ENCODE measurements at regions not wholly inside any gene's neighbourhood (a gene's known extent, or its start where the extent isn't known, plus 50 kb on each side); places are given as distances from the start of the nearest gene placed in this dataset.
A peak's percentile ranks its signal among the peaks of the same experiment; 100 is the strongest.
"Not testable (repeated sequence)": the region's sequence is repeated elsewhere in the genome, so short reads cannot be mapped to it uniquely, and the experiment has no call there.

GRCh38 chr5:24145806-24146205 lies 499.0 kb downstream of the CDH10 start:
- DNase-seq = no peak

DNA sequence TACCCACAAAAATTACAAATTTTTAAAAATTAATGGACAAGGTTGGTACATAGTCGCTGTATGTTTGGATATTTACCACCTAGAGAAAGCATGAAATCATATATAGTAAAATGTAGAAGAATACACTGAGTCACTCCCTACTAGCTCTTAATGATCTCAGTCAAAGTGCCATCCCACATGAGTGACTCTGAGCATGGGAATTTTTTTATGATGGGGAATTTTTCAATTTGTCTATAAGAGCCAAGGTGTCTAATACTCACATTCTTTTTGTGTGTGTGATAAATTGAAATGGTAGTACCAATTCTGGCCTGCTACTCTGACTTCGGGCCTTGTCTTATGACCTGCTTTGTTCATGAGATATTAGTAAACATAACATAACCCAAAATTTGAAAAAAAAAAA lies 483.2 kb downstream of the CDH10 start:
- no peak for DNase-seq

DNA sequence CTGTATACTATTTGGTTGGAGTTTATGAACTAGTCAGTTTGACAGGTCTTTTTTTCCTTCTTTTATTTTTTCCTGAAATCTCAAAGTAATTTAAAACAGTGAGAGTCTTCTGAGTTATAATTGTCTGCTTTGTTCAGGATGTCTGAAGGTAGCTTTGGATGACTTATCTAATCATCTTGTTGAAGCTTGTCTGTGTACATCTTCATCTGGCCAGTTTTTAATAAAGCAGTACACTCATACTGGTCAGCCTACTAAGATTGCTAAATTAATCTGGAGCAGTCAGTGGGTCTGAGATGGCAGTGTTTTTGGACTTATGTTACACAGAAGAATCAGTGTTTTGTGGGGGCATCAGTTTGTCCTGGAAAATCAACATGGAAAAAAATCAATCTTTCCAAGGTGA lies 482.4 kb downstream of the CDH10 start:
- no peak for DNase-seq

DNA sequence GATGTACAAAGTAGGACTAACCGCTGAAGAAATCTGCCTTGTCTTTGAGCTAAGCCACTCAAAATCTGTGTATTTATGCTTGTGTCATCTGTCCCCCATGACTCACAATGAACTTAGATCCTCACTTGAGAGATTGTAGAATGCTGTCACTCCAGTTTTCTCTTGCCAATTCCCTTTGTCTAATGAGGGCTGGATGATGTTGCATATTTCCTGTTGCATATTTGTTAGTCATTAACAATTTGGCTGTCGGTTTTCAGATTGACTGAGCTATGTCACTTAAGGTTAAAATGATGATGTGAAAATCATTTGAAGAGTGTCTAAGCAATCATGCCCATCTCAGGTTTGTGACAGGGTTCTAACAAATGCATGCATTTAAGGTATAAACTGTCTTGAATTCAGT lies 481.7 kb downstream of the CDH10 start:
- no peak for DNase-seq

GRCh38 chr5:24167806-24168205 lies 477.0 kb downstream of the CDH10 start:
- no peak for DNase-seq

- DNase-seq = no peak
Observed at GRCh38 chr5:24170026-24170425, 474.8 kb downstream of the CDH10 start.

DNA sequence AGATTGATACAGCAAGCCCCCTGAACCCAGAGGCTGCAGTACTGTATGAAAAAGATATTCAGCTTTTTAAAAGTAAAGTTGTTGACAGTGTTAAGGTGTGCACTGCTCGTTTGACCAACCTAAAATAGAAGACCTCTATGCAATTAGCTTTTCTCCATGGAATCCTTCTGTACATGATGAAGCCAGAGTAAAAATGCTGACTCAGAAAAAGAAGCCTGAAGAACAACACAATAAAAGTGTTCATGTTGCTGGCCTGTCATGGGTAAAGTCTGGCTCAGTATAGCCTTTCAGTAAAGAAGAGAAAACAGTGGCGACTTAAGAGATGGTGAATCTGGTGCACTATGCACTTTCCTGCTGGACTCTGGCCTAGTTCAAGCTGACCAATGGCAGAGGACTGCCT lies 473.8 kb downstream of the CDH10 start:
- DNase-seq = not testable (repeated sequence)

DNA sequence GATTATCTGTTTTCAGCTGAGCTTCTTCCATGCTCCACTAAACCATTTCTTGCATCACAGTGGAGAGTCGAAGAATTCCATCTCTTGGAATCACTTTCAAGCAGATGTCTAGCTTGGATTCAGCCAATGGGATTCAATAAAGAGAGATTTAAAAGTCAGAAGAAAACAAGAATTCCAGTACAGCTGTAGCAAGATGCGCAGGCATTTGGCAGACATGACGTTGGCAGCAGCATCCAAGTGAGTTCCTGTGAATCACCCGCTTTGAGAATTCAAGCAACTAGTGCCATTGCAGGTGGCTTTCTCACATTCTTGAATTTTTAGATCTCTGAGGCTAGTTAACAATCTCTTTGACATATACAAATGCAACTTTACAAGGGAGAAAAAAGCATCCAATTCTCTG lies 467.0 kb downstream of the CDH10 start:
- DNase-seq = no peak

- no peak for DNase-seq
Observed at GRCh38 chr5:24183981-24184380, 460.8 kb downstream of the CDH10 start.

DNA sequence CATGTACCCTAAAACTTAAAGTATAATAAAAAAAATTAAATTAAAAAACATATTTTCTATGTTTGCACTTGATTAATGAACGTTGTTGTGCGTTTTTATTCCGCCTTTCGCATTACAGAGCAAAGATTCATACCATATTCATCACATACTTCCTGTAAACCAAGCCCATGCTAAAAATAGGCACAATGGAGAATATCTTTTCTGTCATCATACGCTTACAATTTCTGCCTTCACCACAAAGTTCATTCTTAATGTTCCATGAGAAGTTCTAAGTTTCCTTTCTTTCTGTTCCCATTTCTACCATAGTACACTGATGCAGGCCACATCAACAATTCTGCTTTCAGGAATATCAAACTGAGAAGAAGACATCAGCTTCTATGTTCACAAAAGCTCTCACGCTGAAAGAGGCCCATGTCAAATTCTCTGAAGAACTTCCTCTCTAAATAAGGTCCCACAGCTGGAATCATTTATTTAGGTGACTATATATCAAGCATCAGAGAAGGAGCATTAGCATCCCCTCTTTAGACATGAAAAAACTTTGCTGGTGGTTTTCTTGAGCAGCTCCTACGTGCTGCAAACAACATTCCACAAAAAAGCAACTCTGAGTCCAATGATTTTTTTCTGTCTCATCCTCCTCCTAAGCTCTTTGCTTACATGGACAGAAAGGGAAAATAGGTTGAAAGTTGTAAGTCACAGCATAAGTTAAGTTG lies 456.4 kb downstream of the CDH10 start:
- no peak for DNase-seq

- no peak for DNase-seq
Observed at GRCh38 chr5:24196789-24197188, 448.0 kb downstream of the CDH10 start.

DNA sequence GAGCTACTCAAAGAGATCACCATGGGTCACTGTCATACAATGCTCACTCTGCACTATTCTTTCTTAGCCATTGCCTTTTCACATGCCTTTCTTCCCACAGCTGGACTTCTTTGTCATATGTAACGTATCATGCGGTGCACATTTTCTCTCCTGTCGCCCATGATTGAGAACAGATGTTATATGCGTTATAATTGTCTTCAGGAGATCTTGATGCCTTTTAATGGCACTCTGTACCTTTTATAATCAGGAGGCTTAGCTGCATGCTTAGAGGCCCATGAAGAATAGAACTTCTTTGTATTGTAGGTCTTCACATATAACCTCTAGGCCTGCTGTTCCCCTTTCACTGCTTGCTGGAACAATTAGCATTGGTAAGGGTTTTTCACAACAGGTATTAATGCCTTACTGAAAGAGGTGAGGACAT lies 436.1 kb downstream of the CDH10 start:
- DNase-seq = no peak

DNA sequence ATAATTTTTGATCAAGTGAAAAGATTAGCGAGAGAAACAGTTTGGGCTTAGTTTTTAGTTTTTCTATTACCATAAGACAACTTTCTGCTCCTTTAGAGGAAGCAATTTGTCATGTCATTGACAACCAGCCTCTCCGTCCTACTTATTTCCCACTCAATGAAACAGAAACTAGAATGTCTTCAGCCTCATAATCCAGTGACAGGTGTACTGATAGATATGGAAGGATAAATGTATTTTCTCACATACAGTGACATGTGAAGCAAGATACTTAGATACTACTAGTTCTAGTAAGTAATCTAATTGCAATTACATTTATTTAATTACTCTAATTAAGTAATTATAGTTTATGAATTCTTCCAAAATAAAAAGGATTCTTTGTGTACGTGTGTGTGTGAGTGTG lies 429.7 kb downstream of the CDH10 start:
- DNase-seq = no peak

- no peak for DNase-seq
Observed at GRCh38 chr5:24222876-24223275, 421.9 kb downstream of the CDH10 start.

DNA sequence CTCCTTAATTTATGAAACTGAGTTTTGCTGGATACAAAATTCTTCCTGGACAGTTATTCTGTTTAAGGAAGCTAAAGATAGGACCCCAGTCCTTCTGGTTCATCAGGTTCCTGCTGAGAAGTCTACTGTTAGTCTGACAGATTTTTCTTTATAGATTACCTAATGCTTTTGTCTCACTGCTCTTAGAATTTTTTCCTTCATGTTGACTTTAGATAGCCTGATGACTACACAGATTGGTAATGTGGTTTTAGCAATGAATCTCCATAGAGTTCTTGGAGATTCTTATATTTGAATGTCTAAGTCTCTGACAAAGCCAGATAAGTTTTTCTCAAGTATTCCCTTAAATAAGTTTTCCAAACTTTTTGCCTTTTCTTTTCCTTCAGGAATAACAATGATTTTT lies 419.7 kb downstream of the CDH10 start:
- DNase-seq = no peak

- no peak for DNase-seq
Observed at GRCh38 chr5:24226479-24226878, 418.3 kb downstream of the CDH10 start.

DNA sequence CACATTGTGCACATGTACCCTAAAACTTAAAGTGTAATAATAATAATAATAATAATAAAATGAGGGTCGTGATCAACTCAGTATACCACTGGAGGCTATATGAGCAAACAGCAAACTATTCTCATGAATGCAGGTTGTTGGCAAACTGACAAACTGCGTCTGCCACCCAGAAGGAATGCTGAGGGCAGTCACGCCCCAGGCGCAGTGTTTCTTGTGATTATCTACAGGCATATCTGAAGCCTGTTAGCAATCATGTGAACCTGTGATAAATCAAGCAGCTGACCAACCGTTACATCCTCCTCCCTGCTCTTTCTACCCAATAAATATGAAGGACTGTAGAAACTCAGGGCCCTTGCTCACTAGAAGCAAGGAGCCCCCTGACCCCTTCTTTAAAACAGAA lies 416.9 kb downstream of the CDH10 start:
- DNase-seq = not testable (repeated sequence)

- no peak for DNase-seq
Observed at GRCh38 chr5:24232041-24232440, 412.7 kb downstream of the CDH10 start.

DNA sequence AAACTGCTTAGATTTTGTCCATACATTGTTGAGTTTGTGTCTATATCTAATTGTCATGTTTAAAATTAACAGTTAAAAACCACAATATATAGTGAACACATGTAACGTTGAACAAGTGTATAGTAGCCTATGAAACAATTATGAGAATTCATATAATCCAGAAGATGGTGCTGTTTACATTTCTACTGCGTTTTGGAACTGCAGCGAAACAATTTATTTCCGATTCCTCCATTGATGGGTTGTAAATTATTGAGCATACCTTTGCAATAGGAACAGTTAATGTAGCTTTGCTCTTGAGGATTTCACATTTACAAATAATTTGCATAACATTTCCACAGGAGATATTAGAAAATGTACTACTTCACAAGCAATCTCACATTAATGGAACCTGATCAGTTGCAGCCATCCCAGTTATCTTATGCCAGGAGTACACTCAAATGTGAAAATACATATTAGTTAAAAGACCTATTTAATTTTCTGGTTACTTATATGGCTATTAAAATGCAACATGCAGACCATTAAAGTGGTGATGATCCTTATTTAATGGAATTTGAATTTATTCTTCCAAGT lies 411.8 kb downstream of the CDH10 start:
- peak; percentile 33 for DNase-seq

DNA sequence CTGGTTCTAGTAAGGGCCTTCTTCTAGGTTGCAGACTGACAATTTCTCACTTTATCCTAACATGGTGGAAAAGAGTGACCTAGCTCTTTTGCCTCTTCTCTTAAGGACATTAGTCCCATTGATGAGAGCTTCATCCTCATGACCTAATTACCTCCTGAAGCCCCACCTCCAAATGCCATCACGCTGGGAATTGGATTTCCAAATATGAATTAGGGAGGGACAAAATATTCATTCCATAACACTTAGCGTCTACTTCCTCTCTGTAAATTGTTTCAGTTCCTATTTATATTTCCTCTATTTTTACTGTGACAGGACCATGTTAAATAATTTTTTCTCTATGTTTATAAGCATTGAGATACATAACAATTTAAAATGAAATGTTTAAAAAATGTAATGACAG lies 408.8 kb downstream of the CDH10 start:
- DNase-seq = no peak

- DNase-seq = no peak
Observed at GRCh38 chr5:24245821-24246220, 399.0 kb downstream of the CDH10 start.

DNA sequence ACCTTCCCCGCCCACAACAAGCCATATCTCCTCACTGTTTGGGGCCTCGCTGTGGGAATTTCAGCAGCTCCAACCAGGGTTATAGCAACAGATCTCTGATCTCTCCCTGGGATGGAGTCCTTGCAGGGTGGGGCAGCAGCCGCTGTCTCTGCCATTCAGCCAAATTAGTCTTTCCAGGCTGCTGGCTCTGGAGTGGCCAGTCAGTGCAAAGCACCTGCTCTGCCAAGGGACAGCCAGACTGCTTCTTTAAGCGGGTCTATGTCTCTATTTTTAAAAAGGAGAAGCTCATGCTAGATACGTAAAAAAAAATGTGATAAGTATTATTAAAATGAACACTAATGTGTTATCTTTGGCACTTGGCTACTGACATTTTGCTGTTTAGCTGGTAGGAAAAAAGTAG lies 380.2 kb downstream of the CDH10 start:
- peak; percentile 13 for DNase-seq

GRCh38 chr5:24265306-24265705 lies 379.5 kb downstream of the CDH10 start:
- no peak for DNase-seq

DNA sequence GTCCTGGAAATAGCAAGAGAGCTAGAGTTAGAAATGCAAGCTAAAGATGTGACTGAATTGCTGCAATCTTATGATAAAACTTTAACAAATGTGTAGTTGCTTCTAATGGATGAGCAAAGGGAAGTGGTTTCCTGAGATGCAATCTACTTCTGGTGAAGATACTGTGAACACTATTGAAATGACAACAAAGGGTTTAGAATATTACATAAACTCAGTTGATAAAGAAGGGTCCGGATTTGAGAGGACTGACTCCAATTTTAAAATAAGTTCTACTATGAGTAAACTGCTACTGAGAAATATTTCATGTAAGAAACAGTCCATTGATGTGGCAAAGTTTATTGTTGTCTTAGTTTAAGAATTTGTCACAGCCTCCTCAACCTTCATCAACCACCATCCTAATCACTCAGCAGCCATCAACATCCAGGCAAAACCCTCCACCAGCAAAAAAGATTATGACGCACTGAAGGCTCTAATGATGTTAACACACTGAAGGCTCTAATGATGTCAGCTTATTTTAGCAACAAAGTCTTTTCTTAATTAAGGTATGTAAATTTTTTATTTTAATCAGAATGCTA lies 376.2 kb downstream of the CDH10 start:
- DNase-seq = no peak

DNA sequence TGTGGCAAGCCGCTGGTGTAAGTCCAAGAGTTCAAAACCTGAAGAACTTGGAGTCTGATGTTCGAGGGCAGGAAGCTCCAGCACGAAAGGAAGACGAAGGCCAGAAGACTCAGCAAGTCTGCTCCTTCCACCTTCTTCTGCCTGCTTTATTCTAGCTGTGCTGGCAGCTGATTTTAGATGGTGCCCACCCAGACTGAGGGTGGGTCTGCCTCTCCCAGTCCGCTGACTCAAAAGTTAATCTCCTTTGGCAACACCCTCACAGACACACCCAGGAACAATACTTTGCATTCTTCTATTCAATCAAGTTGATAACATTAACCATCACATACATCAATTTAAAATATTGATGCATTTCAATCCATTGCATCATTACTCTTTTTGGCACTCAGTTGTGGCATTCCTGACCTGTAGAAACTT lies 373.1 kb downstream of the CDH10 start:
- not testable (repeated sequence) for DNase-seq
